ENCODE measurements at regions not wholly inside any gene's neighbourhood (a gene's known extent, or its start where the extent isn't known, plus 50 kb on each side); places are given as distances from the start of the nearest gene placed in this dataset.

- Histone ChIP-seq H3K4me3 (ENCODE audit: low read length) (no peak overlapping the region), H3K4me1 (ENCODE audit: insufficient read depth, low read length) (no peaks in the 10 kb centered on the region), H3K27me3 (ENCODE audit: insufficient read depth, low read length) (no peaks in the 10 kb centered on the region), H3K36me3 (ENCODE audit: insufficient read depth, low read length) (no peaks in the 10 kb centered on the region), H2AFZ (ENCODE audit: low read depth, low read length) (no peak overlapping the region), H3K9me3 (ENCODE audit: low read length) (no peaks in the 10 kb centered on the region)
These were observed 59.7 kb downstream of the NHLRC1 start for GRCh38 chr6:18062733-18063132.

- no peaks in the 10 kb centered on the region for H3K9me3 ChIP-seq (ENCODE audit: low read length)
- no peak overlapping the region for H2AFZ ChIP-seq (ENCODE audit: low read depth, low read length)
- no peaks in the 10 kb centered on the region for H3K36me3 ChIP-seq (ENCODE audit: insufficient read depth, low read length)
- no peak overlapping the region for H3K4me3 ChIP-seq (ENCODE audit: low read length)
- no peaks in the 10 kb centered on the region for H3K4me1 ChIP-seq (ENCODE audit: insufficient read depth, low read length)
- H3K27me3 ChIP-seq (ENCODE audit: insufficient read depth, low read length): no peaks in the 10 kb centered on the region
These were observed 64.0 kb downstream of the NHLRC1 start for GRCh38 chr6:18058429-18058828.

DNA sequence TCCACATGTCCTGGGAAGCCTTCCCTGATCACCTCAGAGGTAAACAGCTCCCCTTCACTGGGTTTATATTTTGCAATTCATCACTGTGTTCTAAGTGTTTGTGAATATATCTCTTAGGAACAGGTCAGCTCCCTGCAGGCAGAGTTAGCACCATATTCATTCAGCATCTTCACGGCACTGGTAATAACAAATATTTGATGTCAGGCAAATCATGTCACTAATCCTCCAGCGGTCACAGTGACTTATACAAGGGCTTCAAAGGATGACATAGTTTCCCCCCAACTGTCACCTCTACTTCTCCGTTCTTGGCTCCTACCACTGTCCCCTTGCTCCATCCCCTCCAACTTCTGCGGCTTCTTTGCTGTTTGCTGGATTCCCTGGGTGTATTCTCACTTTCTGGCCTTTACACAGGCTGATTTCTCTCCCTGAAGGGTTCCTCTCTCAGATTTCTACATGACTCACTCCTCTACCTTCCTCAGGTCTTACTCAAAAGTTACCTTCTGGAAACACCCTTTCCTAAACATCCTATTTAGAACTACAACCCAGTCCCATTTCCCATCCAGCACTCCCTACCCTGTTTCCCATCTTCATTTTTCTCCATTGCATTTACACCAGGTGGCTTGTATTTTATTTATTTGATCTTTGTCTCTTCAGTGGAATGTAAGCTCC, 66.6 kb downstream of the NHLRC1 start:
- no peaks in the 10 kb centered on the region for H3K9me3 ChIP-seq (ENCODE audit: low read length)
- H2AFZ ChIP-seq (ENCODE audit: low read depth, low read length): no peak overlapping the region
- H3K4me1 ChIP-seq (ENCODE audit: insufficient read depth, low read length): no peaks in the 10 kb centered on the region
- no peaks in the 10 kb centered on the region for H3K27me3 ChIP-seq (ENCODE audit: insufficient read depth, low read length)
- H3K36me3 ChIP-seq (ENCODE audit: insufficient read depth, low read length): no peaks in the 10 kb centered on the region
- H3K4me3 ChIP-seq (ENCODE audit: low read length): no peak overlapping the region

GRCh38 chr6:18055098-18055497, 67.4 kb downstream of the NHLRC1 start:
- no peaks in the 10 kb centered on the region for H3K27me3 ChIP-seq (ENCODE audit: insufficient read depth, low read length)
- H2AFZ ChIP-seq (ENCODE audit: low read depth, low read length): no peak overlapping the region
- no peaks in the 10 kb centered on the region for H3K36me3 ChIP-seq (ENCODE audit: insufficient read depth, low read length)
- H3K4me1 ChIP-seq (ENCODE audit: insufficient read depth, low read length): no peaks in the 10 kb centered on the region
- no peak overlapping the region for H3K4me3 ChIP-seq (ENCODE audit: low read length)
- no peaks in the 10 kb centered on the region for H3K9me3 ChIP-seq (ENCODE audit: low read length)

DNA sequence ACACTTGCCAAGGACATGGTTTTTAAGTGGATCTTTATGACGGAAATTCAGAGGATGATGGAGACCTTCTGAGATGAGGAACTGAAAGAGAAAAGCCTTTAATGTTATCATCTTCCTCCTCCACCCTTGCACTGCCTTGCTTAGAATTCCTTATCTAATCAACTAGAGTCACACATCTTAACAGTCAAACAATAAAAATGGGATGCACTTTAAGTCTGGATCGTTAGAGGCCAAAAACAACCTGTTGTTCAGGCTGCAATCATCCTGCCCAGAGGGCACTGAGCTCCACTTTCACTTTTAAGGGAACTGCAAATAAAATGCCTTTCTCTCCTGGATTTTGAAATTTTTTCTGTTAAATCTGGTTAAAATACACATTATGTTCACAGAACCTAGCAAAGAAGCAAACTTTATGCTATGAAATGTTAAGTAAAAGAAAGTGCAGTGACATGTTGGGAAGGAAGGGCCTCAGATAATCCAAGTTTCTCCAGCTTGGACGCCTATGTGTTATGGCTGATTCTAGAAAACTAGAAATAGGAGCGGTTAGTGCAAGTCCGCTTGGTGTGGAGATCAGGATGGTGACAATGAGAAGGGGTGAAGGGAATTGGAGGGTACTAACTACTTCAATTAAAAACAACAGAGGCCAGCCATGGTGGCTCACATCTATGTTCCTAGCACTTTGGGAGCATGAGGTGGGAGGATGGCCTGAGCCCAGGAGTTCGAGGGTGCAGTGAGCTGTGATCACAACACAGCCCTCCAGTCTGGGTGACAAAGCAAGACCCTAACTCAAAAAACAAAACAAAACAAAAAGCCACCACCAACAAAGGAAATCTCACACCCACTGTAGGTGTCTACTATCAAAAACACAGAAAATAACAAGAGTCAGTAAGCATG, 66.4 kb upstream of the KIF13A start:
- Histone ChIP-seq H3K9me3 (ENCODE audit: low read length) (no peaks in the 10 kb centered on the region), H3K36me3 (ENCODE audit: insufficient read depth, low read length) (no peaks in the 10 kb centered on the region), H2AFZ (ENCODE audit: low read depth, low read length) (peak overlapping the region; percentile 11), H3K4me3 (ENCODE audit: low read length) (no peak overlapping the region), H3K4me1 (ENCODE audit: insufficient read depth, low read length) (no peaks in the 10 kb centered on the region), H3K27me3 (ENCODE audit: insufficient read depth, low read length) (no peaks in the 10 kb centered on the region)

DNA sequence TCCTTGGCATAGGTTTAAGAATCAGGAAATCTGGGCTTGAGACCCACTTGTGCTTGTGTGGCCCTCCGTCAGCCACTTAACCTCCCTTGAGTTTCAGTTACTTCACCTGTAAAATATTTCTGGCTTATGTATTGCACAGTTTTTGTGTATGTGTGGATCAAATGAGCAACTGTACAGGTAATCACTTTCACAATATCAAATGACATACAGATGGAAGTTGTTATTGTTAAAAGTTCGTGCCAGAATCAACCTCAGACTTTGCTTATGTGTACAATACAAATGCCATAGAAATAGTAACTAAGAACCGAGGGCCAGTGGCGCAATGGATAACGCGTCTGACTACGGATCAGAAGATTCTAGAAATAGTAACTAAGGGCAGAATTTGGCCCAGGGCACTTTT, 65.6 kb upstream of the KIF13A start:
- Histone ChIP-seq H3K27me3 (ENCODE audit: insufficient read depth, low read length) (no peaks in the 10 kb centered on the region), H3K4me3 (ENCODE audit: low read length) (no peak overlapping the region)

DNA sequence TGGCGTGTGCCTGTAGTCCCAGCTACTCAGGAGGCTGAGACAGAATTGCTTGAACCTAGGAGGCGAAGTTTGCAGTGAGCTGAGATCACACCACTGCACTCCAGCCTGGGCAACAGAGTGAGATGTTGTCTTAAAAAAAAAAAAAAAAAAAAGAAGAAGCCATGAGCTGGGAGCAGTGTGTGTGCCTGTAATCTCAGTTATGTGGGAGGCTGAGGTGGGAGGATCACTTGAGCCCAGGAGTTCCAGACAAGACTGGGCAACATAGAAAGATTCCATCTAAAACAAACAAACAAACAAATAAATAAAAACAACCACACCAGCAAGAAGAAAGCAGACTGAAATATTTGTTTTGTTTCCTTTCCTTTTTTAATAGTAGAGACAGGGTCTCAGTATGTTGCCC, 62.2 kb upstream of the KIF13A start:
- Histone ChIP-seq H3K36me3 (ENCODE audit: insufficient read depth, low read length) (no peaks in the 10 kb centered on the region), H3K27me3 (ENCODE audit: insufficient read depth, low read length) (no peaks in the 10 kb centered on the region), H2AFZ (ENCODE audit: low read depth, low read length) (no peak overlapping the region), H3K4me3 (ENCODE audit: low read length) (no peak overlapping the region), H3K9me3 (ENCODE audit: low read length) (no peaks in the 10 kb centered on the region), H3K4me1 (ENCODE audit: insufficient read depth, low read length) (no peaks in the 10 kb centered on the region)

More for the DNA sequence above, 65.6 kb upstream of the KIF13A start:
- H3K9me3 ChIP-seq (ENCODE audit: low read length): no peaks in the 10 kb centered on the region
- no peaks in the 10 kb centered on the region for H3K36me3 ChIP-seq (ENCODE audit: insufficient read depth, low read length)
- H3K4me1 ChIP-seq (ENCODE audit: insufficient read depth, low read length): no peaks in the 10 kb centered on the region
- peak overlapping the region; percentile 11 for H2AFZ ChIP-seq (ENCODE audit: low read depth, low read length)

GRCh38 chr6:18048953-18049630, 61.7 kb upstream of the KIF13A start:
- H3K4me3 ChIP-seq (ENCODE audit: low read length): no peak overlapping the region
- no peaks in the 10 kb centered on the region for H3K27me3 ChIP-seq (ENCODE audit: insufficient read depth, low read length)
- no peaks in the 10 kb centered on the region for H3K36me3 ChIP-seq (ENCODE audit: insufficient read depth, low read length)
- H3K9me3 ChIP-seq (ENCODE audit: low read length): no peaks in the 10 kb centered on the region
- no peak overlapping the region for H2AFZ ChIP-seq (ENCODE audit: low read depth, low read length)
- H3K4me1 ChIP-seq (ENCODE audit: insufficient read depth, low read length): no peaks in the 10 kb centered on the region

DNA sequence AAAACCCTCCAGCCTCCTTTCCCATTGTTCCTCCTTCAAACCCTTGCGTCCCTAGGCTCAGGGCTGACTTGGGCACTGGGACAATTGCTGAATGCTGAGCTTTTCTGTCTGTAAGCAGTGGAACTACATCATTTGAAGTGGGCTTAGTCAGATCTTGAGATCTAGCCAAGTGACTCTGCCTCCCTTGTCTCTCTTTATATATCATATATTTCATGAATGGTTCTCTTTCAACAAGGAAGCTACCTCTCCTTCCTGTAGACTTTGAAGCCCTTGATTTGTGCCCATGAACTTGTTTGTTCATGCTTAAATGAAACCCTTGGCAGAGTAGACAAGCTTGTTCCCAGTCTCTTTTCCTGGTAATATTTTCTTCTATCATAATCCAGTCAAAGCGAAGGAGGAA, 60.0 kb upstream of the KIF13A start:
- no peak overlapping the region for H3K4me3 ChIP-seq (ENCODE audit: low read length)
- H2AFZ ChIP-seq (ENCODE audit: low read depth, low read length): no peak overlapping the region
- H3K27me3 ChIP-seq (ENCODE audit: insufficient read depth, low read length): no peaks in the 10 kb centered on the region
- H3K36me3 ChIP-seq (ENCODE audit: insufficient read depth, low read length): no peaks in the 10 kb centered on the region
- H3K4me1 ChIP-seq (ENCODE audit: insufficient read depth, low read length): no peaks in the 10 kb centered on the region
- H3K9me3 ChIP-seq (ENCODE audit: low read length): no peaks in the 10 kb centered on the region

DNA sequence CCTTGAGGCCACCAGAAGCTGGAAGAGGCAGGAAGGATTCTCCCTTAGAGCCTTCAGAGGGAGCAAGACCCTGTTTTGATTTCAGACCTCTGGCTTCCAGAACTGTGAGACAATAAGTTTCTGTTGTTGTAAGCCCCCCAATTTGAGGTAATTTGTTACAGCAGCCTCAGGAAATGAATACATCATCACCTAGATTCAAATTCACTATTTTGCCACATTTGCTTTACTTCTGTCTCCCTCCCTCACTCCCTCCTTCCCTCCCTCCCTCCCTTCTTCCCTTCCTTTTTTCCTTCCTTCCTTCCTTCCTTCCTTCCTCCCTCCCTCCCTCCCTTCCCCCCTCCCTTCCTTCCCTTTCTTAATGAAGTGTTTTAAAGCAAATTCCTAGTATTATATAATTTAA, 58.1 kb upstream of the KIF13A start:
- Histone ChIP-seq H3K4me1 (ENCODE audit: insufficient read depth, low read length) (no peaks in the 10 kb centered on the region), H2AFZ (ENCODE audit: low read depth, low read length) (no peak overlapping the region), H3K27me3 (ENCODE audit: insufficient read depth, low read length) (no peaks in the 10 kb centered on the region), H3K4me3 (ENCODE audit: low read length) (no peak overlapping the region), H3K9me3 (ENCODE audit: low read length) (no peaks in the 10 kb centered on the region), H3K36me3 (ENCODE audit: insufficient read depth, low read length) (no peaks in the 10 kb centered on the region)

- Histone ChIP-seq H3K9me3 (ENCODE audit: low read length) (no peaks in the 10 kb centered on the region), H2AFZ (ENCODE audit: low read depth, low read length) (no peak overlapping the region), H3K36me3 (ENCODE audit: insufficient read depth, low read length) (no peaks in the 10 kb centered on the region), H3K27me3 (ENCODE audit: insufficient read depth, low read length) (no peaks in the 10 kb centered on the region), H3K4me1 (ENCODE audit: insufficient read depth, low read length) (no peaks in the 10 kb centered on the region), H3K4me3 (ENCODE audit: low read length) (no peak overlapping the region)
These were observed 56.8 kb upstream of the KIF13A start for GRCh38 chr6:18044108-18044783.

- Histone ChIP-seq H3K4me1 (ENCODE audit: insufficient read depth, low read length) (no peaks in the 10 kb centered on the region), H2AFZ (ENCODE audit: low read depth, low read length) (no peak overlapping the region), H3K4me3 (ENCODE audit: low read length) (no peak overlapping the region), H3K36me3 (ENCODE audit: insufficient read depth, low read length) (no peaks in the 10 kb centered on the region), H3K27me3 (ENCODE audit: insufficient read depth, low read length) (no peaks in the 10 kb centered on the region), H3K9me3 (ENCODE audit: low read length) (no peaks in the 10 kb centered on the region)
These were observed 55.2 kb upstream of the KIF13A start for GRCh38 chr6:18042536-18043145.

All from neuron (in vitro differentiated cells).